ENCODE measurements at regions not wholly inside any gene's neighbourhood (a gene's known extent, or its start where the extent isn't known, plus 50 kb on each side); places are given as distances from the start of the nearest gene placed in this dataset.
A peak's percentile ranks its signal among the peaks of the same experiment; 100 is the strongest.
"Not testable (repeated sequence)": the region's sequence is repeated elsewhere in the genome, so short reads cannot be mapped to it uniquely, and the experiment has no call there.

DNA sequence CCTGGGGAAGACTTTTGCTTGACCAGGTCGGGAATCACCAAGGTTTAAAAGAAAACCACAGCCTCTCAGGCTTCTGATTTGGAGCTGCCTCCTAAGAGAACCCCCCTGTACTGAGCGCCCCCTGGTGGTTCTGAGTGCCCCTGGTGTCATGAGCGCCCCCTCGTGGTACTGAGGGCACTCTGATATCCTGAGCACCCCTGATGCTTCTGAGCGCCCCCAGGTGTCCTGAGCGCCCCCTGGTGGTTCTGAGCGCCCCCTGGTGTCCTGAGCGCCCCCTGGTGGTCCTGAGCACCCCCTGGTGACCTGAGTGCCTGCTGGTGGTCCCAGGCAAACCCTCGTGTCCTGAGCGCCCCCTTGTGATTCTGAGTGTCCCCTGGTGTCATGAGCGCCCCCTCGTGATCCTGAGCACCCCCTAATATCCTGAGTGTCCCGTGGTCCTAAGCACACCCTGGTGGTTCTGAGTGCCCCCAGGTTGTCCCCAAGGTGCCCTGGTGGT lies 643.8 kb downstream of the TMEM121 start:
- POLR2A ChIA-PET (ENCODE audit: low non-redundant PET); H3K36me3 ChIP-seq (ENCODE audit: insufficient read depth, low read length, poor library complexity, severe bottlenecking); BruUV-seq (replicated peaks); H3K4me3 ChIP-seq (ENCODE audit: low read depth, low read length, poor library complexity, severe bottlenecking); H3K9me3 ChIP-seq (ENCODE audit: low read depth, low read length, poor library complexity, severe bottlenecking); H3K4me1 ChIP-seq (ENCODE audit: insufficient read depth, low read length, poor library complexity, severe bottlenecking); intact Hi-C loops (cut with micrococcal nuclease; ENCODE audit: unreplicated experiment); H3K27ac ChIP-seq (ENCODE audit: low read depth, low read length, poor library complexity, severe bottlenecking): not testable (repeated sequence)
- peak; percentile 14 for DNase-seq (ENCODE audit: low spot score)
- TF ChIP-seq, protein P1, sequence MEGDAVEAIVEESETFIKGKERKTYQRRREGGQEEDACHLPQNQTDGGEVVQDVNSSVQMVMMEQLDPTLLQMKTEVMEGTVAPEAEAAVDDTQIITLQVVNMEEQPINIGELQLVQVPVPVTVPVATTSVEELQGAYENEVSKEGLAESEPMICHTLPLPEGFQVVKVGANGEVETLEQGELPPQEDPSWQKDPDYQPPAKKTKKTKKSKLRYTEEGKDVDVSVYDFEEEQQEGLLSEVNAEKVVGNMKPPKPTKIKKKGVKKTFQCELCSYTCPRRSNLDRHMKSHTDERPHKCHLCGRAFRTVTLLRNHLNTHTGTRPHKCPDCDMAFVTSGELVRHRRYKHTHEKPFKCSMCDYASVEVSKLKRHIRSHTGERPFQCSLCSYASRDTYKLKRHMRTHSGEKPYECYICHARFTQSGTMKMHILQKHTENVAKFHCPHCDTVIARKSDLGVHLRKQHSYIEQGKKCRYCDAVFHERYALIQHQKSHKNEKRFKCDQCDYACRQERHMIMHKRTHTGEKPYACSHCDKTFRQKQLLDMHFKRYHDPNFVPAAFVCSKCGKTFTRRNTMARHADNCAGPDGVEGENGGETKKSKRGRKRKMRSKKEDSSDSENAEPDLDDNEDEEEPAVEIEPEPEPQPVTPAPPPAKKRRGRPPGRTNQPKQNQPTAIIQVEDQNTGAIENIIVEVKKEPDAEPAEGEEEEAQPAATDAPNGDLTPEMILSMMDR (conservative IDR thresholded peaks at IDR 0.05; ENCODE audit: low read depth, low read length): peak; percentile 72
- CTCF ChIA-PET: interaction anchor here (0.7 to 0.8 kb wide), 2 partner anchors 38 to 217 kb away, joined by 4 to 7 read pairs; no protein-coding TSS in a partner anchor
- peaks cover 25% of the 10 kb centered on the region for H3K27me3 ChIP-seq (replicated peaks; ENCODE audit: insufficient read depth, low read depth, low read length, poor library complexity)

DNA sequence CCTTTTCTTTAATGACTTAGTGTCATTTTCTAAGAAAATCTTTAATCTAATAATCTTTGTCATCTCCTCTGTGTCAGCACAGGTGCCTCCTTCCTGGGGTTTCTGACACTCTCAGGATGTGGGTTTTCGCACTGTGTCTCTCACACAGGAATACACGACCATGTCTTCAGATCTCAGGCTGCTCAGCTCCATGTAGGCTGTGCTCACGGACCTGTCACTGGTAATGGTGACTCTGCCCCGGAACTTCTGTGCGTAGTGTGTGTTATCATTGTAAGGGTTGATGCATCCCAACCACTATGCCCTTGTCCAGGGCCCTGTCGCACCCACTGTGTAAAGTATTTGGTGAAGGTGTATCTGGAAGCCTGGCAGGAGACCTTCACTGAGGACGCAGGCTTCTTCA lies 647.8 kb downstream of the TMEM121 start:
- DNase-seq (ENCODE audit: low spot score): no peak
- BruUV-seq (replicated peaks): no TSS peak
- intact Hi-C loops (cut with micrococcal nuclease; ENCODE audit: unreplicated experiment): no loop called here

DNA sequence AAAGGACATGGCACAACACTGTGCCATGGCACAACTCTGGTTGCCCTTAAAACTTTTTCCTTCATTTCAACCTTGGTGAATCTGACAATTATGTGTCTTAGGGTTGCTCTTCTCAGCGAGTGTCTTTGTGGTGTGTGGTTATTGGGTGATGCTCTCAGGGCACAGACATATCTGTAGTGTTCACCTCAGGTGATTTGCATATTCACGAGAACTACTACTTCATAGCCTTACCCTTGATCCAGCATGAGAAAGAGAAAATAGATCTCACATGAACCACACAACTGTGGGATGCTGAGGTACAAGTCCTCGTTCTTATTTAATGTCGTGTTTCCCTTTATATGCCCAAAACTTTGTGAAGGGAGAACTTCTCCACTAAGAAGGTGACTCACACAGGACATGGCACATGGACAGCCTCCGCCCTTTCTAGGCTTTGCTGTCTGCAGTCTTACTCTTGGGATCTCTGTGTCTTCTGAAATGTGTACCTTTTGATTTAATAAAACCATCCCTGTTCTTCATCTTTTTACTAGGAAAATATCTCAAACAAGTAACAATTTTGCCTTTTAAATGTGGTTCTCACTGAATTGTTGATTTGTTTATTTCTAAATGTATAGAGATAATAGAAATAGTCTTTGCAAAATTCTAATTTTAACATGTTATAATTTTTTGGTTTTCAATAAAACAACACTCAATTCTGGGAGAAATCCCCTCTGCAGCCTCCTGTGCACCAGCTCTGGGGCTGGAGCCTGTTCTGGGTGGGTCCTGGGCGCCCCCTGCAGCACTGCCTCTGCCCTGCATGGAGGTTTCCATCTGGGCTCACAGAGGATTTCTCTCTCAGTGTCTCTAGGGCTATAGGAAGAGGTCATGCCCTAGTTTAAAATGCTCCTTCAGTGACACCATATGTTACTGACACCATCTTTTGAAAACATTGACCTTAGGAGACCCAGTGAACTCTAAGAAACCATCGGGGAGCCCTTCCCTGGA lies 651.2 kb downstream of the TMEM121 start:
- CTCF ChIA-PET; BruUV-seq (replicated peaks); intact Hi-C loops (cut with micrococcal nuclease; ENCODE audit: unreplicated experiment); H3K9me3 ChIP-seq (ENCODE audit: low read depth, low read length, poor library complexity, severe bottlenecking); POLR2A ChIA-PET (ENCODE audit: low non-redundant PET); H3K27ac ChIP-seq (ENCODE audit: low read depth, low read length, poor library complexity, severe bottlenecking); H3K4me1 ChIP-seq (ENCODE audit: insufficient read depth, low read length, poor library complexity, severe bottlenecking); H3K4me3 ChIP-seq (ENCODE audit: low read depth, low read length, poor library complexity, severe bottlenecking); H3K36me3 ChIP-seq (ENCODE audit: insufficient read depth, low read length, poor library complexity, severe bottlenecking); DNase-seq (ENCODE audit: low spot score): not testable (repeated sequence)
- TF ChIP-seq, protein P1 (conservative IDR thresholded peaks at IDR 0.05; ENCODE audit: low read depth, low read length): peak; percentile 43
- peaks cover 58% of the 10 kb centered on the region for H3K27me3 ChIP-seq (replicated peaks; ENCODE audit: insufficient read depth, low read depth, low read length, poor library complexity)

More for the DNA sequence above, 647.8 kb downstream of the TMEM121 start:
- H3K36me3 ChIP-seq (ENCODE audit: insufficient read depth, low read length, poor library complexity, severe bottlenecking): no peaks in the 10 kb centered on the region
- no peaks in the 10 kb centered on the region for H3K4me1 ChIP-seq (ENCODE audit: insufficient read depth, low read length, poor library complexity, severe bottlenecking)
- ChIA-PET CTCF (no interaction called here), POLR2A (ENCODE audit: low non-redundant PET) (no interaction called here)
- H3K9me3 ChIP-seq (ENCODE audit: low read depth, low read length, poor library complexity, severe bottlenecking): no peaks in the 10 kb centered on the region
- peaks cover 41% of the 10 kb centered on the region for H3K27me3 ChIP-seq (replicated peaks; ENCODE audit: insufficient read depth, low read depth, low read length, poor library complexity)
- TF ChIP-seq, protein P1 (conservative IDR thresholded peaks at IDR 0.05; ENCODE audit: low read depth, low read length): no peak
- TF ChIP-seq EZH2 (IDR thresholded peaks at IDR 0.05; ENCODE audit: borderline replicate concordance, low read depth, low read length, poor library complexity, severe bottlenecking): no peak
- H3K4me3 ChIP-seq (ENCODE audit: low read depth, low read length, poor library complexity, severe bottlenecking): no peak overlapping the region
- no peak overlapping the region for H3K27ac ChIP-seq (ENCODE audit: low read depth, low read length, poor library complexity, severe bottlenecking)
